Thyroid gland (tissue), 4 donors: ENCODE measurements at regions not wholly inside any gene's neighbourhood (a gene's known extent, or its start where the extent isn't known, plus 50 kb on each side); places are given as distances from the start of the nearest gene placed in this dataset.

ENCODE experiments used
- DNase-seq, 2 donors: peaks; one replicate each; pipeline ENCODE4 v3.0.0-alpha.2; 2019
- H3K27ac ChIP-seq, 3 donors: fragments of 200-600 bp; sonication (generic); 1 replicate in 2 of 3; 2 replicates in 1 of 3; pipeline ENCODE4 v1.5.1; 2016 to 2019; ENCODE audit warnings: mild to moderate bottlenecking in 1 of 3, moderate library complexity in 1 of 3
- H3K27me3 ChIP-seq: fragments of 200-600 bp; sonication (generic); one replicate; pipeline ENCODE4 v1.5.1; 2019
- H3K36me3 ChIP-seq, 2 donors: fragments of 200-600 bp; sonication (generic); one replicate each; pipeline ENCODE4 v1.5.1; 2016 to 2019
- H3K4me1 ChIP-seq, 2 donors: fragments of 200-600 bp; sonication (generic); one replicate each; pipeline ENCODE4 v1.5.1; 2017 to 2019
- H3K4me3 ChIP-seq, 3 donors: fragments of 200-600 bp; sonication (generic); replicated peaks in 1 of 3; 1 replicate in 2 of 3; 2 replicates in 1 of 3; pipeline ENCODE4 v1.5.1; 2016; ENCODE audit warnings: mild to moderate bottlenecking in 1 of 3
- H3K9me3 ChIP-seq: fragments of 200-600 bp; sonication (generic); one replicate; pipeline ENCODE4 v1.5.1; 2017
- CTCF ChIP-seq, 6 experiments: fragments of 200-600 bp in 3 of 6; fragments of 450-650 bp in 3 of 6; sonication (generic) in 3 of 6; IDR thresholded peaks; one replicate each; pipeline ENCODE4 v1.5.1; 2016 to 2019; ENCODE audit warnings: antibody characterized with exemption in 6 of 6, mild to moderate bottlenecking in 2 of 6, inconsistent platforms in 1 of 6, moderate library complexity in 1 of 6
- POLR2A ChIP-seq, 2 donors: fragments of 450-650 bp; IDR thresholded peaks; one replicate each; pipeline ENCODE4 v1.6.1; 2017; ENCODE audit warnings: antibody characterized with exemption in 2 of 2, mild to moderate bottlenecking in 2 of 2, moderate library complexity in 1 of 2
- WGBS, 2 donors: methylation state at CpG; one replicate each; pipeline ENCODE4 v1.1.5; 2017; 5-methylcytosine and 5-hydroxymethylcytosine counted together
- intact Hi-C: fragments of 100-400 bp; cut with DNase I; formaldehyde crosslinking; loops from one replicate; pipeline ENCODE4 v1.15.1; 2023

DNA sequence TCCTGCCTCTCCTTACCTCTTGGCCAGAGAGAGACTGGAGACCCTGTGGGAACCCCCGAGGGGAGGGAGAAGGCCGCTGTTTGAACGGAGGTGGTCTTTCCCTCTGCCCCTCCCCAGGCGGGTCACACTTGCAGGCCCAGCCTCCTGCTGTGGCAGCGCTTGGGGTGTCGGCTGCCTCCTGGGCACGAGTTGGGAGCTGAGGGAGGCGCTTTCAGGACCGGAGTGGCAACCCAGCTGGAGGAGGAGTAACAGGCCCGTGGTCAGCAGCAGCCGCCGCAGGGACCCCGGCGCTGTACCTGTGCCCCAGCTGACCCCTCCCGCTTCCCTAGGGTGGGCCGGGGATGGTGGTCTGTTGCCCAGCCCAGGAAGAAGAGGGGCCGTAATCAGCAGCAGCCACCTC lies 278.3 kb downstream of the SEC14L1 start:
- H3K27me3 ChIP-seq, result no peaks in the 10 kb centered on the region
- intact Hi-C loops, result no loop called here
- H3K27ac ChIP-seq, result no peak overlapping the region
- no peak overlapping the region for H3K4me3 ChIP-seq
- H3K4me1 ChIP-seq, result peaks cover 33 to 58% of the 10 kb centered on the region in 2 donors
- no peaks in the 10 kb centered on the region for H3K36me3 ChIP-seq
- no peaks in the 10 kb centered on the region for H3K9me3 ChIP-seq
- WGBS, 2 donors, result 77 to 88% methylated on average over 8 to 15 of the region's 17 CpGs
- no peak for TF ChIP-seq POLR2A (IDR thresholded peaks at IDR 0.05)
- no peak for TF ChIP-seq CTCF (IDR thresholded peaks at IDR 0.05)
- DNase-seq, result no peak

DNA sequence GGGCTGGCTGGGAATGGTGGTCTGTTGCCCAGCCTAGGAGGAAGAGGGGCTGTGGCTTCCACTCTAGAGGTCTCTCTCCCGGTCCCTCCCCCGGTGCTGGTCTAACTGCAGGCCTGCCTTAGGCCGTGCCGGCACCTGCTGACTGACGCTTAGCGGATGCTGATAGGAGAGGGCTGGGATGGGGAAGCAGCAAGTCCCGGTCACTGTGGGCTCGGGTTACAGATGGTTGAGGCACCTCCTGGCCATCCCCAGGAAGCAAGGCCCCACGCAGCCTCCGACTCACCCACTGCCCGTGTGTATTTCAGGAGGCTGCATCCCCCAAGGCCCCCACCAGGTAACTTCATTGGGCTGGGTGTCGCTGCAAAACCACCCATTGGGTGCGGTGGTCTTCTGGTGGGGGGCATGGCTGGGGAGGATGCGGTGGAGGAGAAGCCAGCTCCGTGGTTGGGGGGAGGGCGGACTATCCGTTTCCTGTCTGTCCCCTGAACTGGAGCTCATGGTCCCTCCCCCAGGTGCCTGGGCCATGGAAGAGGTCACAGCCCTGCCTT lies 278.9 kb downstream of the SEC14L1 start:
- no peaks in the 10 kb centered on the region for H3K36me3 ChIP-seq
- intact Hi-C loops, result no loop called here
- H3K9me3 ChIP-seq, result no peaks in the 10 kb centered on the region
- H3K27ac ChIP-seq, result no peak overlapping the region
- 80 to 81% methylated on average over 9 to 17 of the region's 17 CpGs for WGBS, 2 donors
- H3K27me3 ChIP-seq, result no peaks in the 10 kb centered on the region
- DNase-seq, result no peak
- no peak overlapping the region for H3K4me3 ChIP-seq
- no peak for TF ChIP-seq POLR2A (IDR thresholded peaks at IDR 0.05)
- no peak for TF ChIP-seq CTCF (IDR thresholded peaks at IDR 0.05)
- H3K4me1 ChIP-seq, result peaks cover 38 to 63% of the 10 kb centered on the region in 2 donors

DNA sequence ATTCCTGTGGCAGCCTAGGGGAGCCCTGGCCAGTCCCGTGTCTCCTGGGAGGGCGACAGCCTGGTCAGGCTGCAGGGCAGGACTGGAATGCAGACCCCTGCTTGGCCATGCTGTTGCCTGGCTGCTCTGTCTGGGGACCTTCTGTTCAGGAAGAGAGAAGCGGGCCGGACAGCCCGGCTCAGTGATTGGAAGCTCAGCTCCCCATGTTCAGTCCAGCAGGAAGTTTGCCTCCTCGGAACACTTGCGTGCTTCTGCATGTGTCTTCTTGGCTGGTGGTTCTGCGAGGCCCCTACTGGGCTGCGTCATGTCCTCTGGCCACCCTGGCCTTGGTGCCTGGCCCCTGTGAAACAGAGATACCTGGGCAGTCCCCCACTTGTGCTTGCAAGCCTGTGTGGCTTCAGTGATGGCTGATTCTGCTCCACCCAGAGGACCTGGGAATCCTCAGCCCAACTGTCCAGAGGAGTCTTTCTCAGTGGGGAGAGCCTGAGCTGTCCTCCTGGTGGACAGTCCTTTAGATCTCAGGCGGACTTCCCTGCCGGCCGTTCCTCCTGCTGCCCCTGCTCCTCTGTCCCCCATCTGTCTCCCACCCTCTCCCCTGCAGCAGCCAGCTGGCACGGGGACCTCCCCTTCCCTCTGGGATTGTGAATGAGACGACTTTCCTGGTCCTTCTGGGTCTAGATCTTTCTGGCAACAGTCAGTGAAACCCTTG lies 279.5 kb downstream of the SEC14L1 start:
- no peak for DNase-seq
- Histone ChIP-seq H3K27me3 (no peaks in the 10 kb centered on the region), H3K4me3 (no peak overlapping the region), H3K36me3 (no peaks in the 10 kb centered on the region), H3K9me3 (no peaks in the 10 kb centered on the region), H3K4me1 (peaks cover 45 to 69% of the 10 kb centered on the region in 2 donors), H3K27ac (peak overlapping the region in 2 of 3 donors; percentile 82 to 85)
- TF ChIP-seq POLR2A (IDR thresholded peaks at IDR 0.05), result no peak
- no peak for TF ChIP-seq CTCF (IDR thresholded peaks at IDR 0.05)
- intact Hi-C loops, result no loop called here
- WGBS, 2 donors, result 47 to 64% methylated on average over 7 to 11 of the region's 14 CpGs

GRCh38 chr17:77420804-77421629 lies 280.2 kb downstream of the SEC14L1 start:
- no peaks in the 10 kb centered on the region for H3K36me3 ChIP-seq
- WGBS, 2 donors, result 33 to 34% methylated on average over 14 to 18 of the region's 19 CpGs
- H3K4me1 ChIP-seq, result peaks cover 51 to 74% of the 10 kb centered on the region in 2 donors
- DNase-seq, result peak; percentile 44 to 51
- H3K27me3 ChIP-seq, result no peaks in the 10 kb centered on the region
- TF ChIP-seq CTCF (IDR thresholded peaks at IDR 0.05), result no peak
- no peak for TF ChIP-seq POLR2A (IDR thresholded peaks at IDR 0.05)
- no peak overlapping the region for H3K4me3 ChIP-seq
- peak overlapping the region; percentile 82 to 95 (median 85) for H3K27ac ChIP-seq
- H3K9me3 ChIP-seq, result no peaks in the 10 kb centered on the region
- intact Hi-C loops, result no loop called here

GRCh38 chr17:77421630-77421972 lies 280.8 kb downstream of the SEC14L1 start:
- no peak overlapping the region for H3K4me3 ChIP-seq
- H3K27me3 ChIP-seq, result no peaks in the 10 kb centered on the region
- intact Hi-C loops, result no loop called here
- H3K36me3 ChIP-seq, result no peaks in the 10 kb centered on the region
- peaks cover 52 to 74% of the 10 kb centered on the region in 2 donors for H3K4me1 ChIP-seq
- no peaks in the 10 kb centered on the region for H3K9me3 ChIP-seq
- WGBS, 2 donors, result 39 to 64% methylated on average over 10 to 13 of the region's 13 CpGs
- TF ChIP-seq POLR2A (IDR thresholded peaks at IDR 0.05), result no peak
- no peak for TF ChIP-seq CTCF (IDR thresholded peaks at IDR 0.05)
- peak in 1 of 2 donors; percentile 46 for DNase-seq
- H3K27ac ChIP-seq, result peak overlapping the region; percentile 82 to 95 (median 85)
